ENCODE measurements at regions not wholly inside any gene's neighbourhood (a gene's known extent, or its start where the extent isn't known, plus 50 kb on each side); places are given as distances from the start of the nearest gene placed in this dataset.
"Not testable (repeated sequence)": the region's sequence is repeated elsewhere in the genome, so short reads cannot be mapped to it uniquely, and the experiment has no call there.

DNA sequence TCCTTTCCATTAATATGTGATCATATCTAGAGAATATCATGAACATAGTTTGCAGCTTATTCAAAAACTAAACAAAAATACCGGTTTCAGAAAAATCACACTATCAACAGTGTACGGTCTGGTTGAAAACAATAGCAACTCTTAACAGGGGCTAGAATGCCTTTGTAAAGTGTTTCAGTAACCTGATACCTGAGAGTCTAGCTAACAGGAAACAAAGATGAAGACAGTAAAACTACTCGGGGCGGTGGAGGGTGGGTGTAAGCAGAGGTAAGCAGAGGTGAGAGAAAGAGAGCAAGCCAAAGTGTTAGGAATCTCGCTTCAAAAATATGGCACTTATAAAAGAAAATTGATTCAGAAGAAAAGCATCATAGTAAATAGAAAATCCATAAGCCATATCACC lies 109.0 kb upstream of the RGPD4 start:
- ChIA-PET CTCF (no interaction called here), POLR2A (no interaction called here)
- DNase-seq (ENCODE audit: low read depth, low spot score), result no peak
- H3K4me3 ChIP-seq (ENCODE audit: low read depth, low read length), result no peak overlapping the region
- TF ChIP-seq, protein P1, sequence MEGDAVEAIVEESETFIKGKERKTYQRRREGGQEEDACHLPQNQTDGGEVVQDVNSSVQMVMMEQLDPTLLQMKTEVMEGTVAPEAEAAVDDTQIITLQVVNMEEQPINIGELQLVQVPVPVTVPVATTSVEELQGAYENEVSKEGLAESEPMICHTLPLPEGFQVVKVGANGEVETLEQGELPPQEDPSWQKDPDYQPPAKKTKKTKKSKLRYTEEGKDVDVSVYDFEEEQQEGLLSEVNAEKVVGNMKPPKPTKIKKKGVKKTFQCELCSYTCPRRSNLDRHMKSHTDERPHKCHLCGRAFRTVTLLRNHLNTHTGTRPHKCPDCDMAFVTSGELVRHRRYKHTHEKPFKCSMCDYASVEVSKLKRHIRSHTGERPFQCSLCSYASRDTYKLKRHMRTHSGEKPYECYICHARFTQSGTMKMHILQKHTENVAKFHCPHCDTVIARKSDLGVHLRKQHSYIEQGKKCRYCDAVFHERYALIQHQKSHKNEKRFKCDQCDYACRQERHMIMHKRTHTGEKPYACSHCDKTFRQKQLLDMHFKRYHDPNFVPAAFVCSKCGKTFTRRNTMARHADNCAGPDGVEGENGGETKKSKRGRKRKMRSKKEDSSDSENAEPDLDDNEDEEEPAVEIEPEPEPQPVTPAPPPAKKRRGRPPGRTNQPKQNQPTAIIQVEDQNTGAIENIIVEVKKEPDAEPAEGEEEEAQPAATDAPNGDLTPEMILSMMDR (IDR thresholded peaks at IDR 0.05; ENCODE audit: insufficient read depth, low read length, missing control alignments), result no peak

DNA sequence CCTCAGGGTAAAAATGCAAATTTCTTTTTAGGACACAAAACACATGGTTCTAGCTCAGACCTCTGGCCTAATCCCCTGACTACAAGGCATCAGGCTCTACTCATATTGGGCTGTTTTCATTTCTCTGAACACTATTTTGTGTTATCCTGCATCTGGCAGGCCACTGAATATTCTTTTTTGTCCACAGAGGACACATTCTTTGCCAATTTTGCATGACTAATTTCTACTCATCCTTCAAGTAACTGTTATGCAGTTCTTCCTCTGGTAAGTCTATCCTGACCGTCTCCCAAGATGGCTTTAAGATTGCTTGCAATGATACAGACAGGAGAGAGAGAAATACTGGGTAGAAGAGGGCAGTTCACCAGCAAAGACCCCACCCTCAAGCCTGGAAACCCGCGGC lies 107.6 kb upstream of the RGPD4 start:
- ChIA-PET POLR2A (no interaction called here), CTCF (no interaction called here)
- H3K4me3 ChIP-seq (ENCODE audit: low read depth, low read length), result no peak overlapping the region
- TF ChIP-seq, protein P1 (IDR thresholded peaks at IDR 0.05; ENCODE audit: insufficient read depth, low read length, missing control alignments), result no peak
- DNase-seq (ENCODE audit: low read depth, low spot score), result no peak

DNA sequence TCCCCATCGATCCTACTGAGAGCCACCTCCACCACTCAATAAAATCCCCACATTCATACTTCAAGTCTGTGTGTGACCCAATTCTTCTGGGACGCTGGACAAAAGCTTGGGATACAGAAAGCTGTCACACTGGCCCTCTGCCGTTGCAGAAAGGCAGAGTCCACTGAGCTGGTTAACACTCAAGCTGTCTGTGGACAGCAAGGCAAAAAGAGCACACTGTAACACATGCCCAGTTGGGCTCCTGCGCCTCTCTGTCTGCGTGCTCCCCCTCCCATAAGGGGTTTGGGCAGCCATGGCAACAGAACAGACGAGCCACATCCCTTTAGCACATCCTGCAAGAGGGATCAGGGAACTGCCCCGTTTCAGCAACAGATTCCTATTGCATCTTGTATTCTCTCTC lies 106.9 kb upstream of the RGPD4 start:
- DNase-seq (ENCODE audit: low read depth, low spot score), result no peak
- ChIA-PET POLR2A (no interaction called here), CTCF (no interaction called here)
- TF ChIP-seq, protein P1 (IDR thresholded peaks at IDR 0.05; ENCODE audit: insufficient read depth, low read length, missing control alignments), result no peak
- no peak overlapping the region for H3K4me3 ChIP-seq (ENCODE audit: low read depth, low read length)

DNA sequence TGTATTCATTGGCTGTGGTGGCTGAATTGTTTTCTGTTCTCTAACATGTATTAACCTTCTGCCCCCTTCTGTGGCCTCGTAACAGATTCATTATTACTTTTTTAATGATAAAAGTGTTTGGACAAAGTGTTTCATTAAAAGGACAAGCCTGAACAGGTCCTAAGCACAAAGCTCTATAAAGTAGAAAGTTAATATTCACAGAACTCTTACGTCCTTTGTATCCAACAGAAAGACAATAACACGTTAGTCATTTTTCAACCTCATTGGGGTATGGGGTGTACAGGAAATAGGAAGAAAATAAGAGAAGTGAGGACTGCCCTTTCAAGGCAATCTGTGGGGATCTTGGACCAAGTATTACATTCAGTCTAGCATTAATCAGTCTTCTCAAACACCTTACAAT lies 105.5 kb upstream of the RGPD4 start:
- DNase-seq (ENCODE audit: low read depth, low spot score), result no peak
- TF ChIP-seq, protein P1 (IDR thresholded peaks at IDR 0.05; ENCODE audit: insufficient read depth, low read length, missing control alignments), result no peak
- CTCF ChIA-PET, result no interaction called here
- POLR2A ChIA-PET, result no interaction called here
- no peak overlapping the region for H3K4me3 ChIP-seq (ENCODE audit: low read depth, low read length)

DNA sequence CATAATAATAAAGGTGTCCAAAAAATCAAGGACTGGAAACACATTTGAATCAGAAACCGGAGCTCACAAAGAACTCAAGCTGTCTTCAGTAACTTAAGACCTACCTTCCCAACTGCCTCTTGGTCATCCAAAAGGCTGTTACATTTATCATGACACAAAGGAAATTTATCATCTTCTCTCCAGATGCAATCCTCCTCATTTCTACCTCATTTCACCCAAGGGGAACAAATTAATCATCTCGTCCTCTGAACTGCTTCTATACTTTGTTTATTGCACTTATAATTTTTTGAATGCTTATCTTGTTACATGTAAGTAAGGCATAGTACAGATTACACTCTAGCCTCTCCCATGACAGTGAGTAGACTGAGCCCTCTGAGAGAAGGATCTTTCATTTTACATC lies 105.1 kb upstream of the RGPD4 start:
- ChIA-PET POLR2A (no interaction called here), CTCF (no interaction called here)

DNA sequence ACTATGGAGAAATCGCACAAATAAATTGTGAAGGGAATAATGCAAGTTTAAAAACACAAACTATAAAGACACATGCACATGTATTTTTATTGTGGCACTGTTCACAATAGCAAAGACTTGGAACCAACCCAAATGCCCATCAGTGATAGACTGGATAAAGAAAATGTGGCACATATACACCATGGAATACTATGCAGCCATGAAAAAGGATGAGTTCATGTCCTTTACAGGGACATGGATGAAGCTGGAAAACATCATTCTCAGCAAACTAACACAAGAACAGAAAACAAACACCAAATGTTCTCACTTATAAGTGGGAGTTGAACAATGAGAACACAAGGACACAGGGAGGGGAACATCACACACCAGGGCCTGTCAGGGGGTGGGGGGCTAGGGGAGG lies 100.9 kb upstream of the RGPD4 start:
- CTCF ChIA-PET; POLR2A ChIA-PET; DNase-seq (ENCODE audit: low read depth, low spot score); H3K4me3 ChIP-seq (ENCODE audit: low read depth, low read length): not testable (repeated sequence)

More for the DNA sequence above, 105.1 kb upstream of the RGPD4 start:
- H3K4me3 ChIP-seq (ENCODE audit: low read depth, low read length), result no peak overlapping the region
- DNase-seq (ENCODE audit: low read depth, low spot score), result no peak
- TF ChIP-seq, protein P1 (IDR thresholded peaks at IDR 0.05; ENCODE audit: insufficient read depth, low read length, missing control alignments), result no peak

DNA sequence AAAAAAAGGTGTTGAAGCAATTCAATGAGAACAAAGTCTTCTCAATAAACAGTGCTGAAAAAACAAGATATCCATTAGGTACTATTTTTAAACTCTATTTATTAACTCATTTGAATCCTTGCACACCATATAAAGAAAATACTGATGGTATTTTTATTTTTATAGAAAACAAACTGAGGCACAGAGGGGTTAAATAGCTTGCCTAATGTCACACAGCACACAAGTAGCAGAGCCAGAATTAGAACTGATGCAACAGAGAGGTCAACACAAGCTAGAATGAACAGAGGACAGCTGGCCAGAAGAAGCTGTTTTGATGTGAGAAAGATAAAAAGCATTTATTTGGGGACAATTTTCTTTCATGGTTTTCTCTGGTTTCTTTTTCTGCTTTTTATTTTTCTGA lies 99.4 kb upstream of the RGPD4 start:
- no peak overlapping the region for H3K4me3 ChIP-seq (ENCODE audit: low read depth, low read length)
- CTCF ChIA-PET, result no interaction called here
- DNase-seq (ENCODE audit: low read depth, low spot score), result no peak
- TF ChIP-seq, protein P1 (IDR thresholded peaks at IDR 0.05; ENCODE audit: insufficient read depth, low read length, missing control alignments), result no peak
- POLR2A ChIA-PET, result no interaction called here
